Occipital lobe (tissue), 1 donor: ENCODE measurements at regions not wholly inside any gene's neighbourhood (a gene's known extent, or its start where the extent isn't known, plus 50 kb on each side); places are given as distances from the start of the nearest gene placed in this dataset.
"Not testable (repeated sequence)": the region's sequence is repeated elsewhere in the genome, so short reads cannot be mapped to it uniquely, and the experiment has no call there.

ENCODE experiments used
- DNase-seq: peaks from one replicate; lab custom pipeline; 2025; lab: John Stamatoyannopoulos, UW

DNA sequence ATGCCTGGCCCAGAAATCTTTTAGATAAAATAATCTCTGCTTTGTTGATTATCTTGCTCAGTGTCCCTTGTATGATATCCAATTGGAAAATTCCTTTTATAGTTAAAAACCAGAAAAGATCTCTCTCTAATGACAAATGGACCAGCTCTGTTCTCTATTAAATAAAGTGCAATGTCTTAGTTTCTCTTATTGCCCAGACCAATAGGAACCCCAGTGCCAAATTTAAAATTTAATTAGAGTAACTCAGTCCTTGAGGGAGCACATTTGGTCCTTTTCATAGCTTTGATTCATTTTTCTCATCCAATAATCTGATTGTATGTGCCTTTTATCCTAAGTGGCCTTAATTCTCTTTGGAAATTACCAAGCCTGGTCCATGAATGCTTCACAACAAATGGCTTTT lies 158.9 kb upstream of the FOXK1 start:
- no peak for DNase-seq

GRCh38 chr7:4523873-4524272 lies 158.2 kb upstream of the FOXK1 start:
- no peak for DNase-seq

- no peak for DNase-seq
These were observed 156.2 kb upstream of the FOXK1 start for GRCh38 chr7:4525884-4526283.

GRCh38 chr7:4527988-4528636 lies 154.0 kb upstream of the FOXK1 start:
- no peak for DNase-seq

GRCh38 chr7:4531236-4531635 lies 150.9 kb upstream of the FOXK1 start:
- no peak for DNase-seq

- not testable (repeated sequence) for DNase-seq
These were observed 148.8 kb upstream of the FOXK1 start for GRCh38 chr7:4533339-4533738.

- no peak for DNase-seq
These were observed 132.4 kb upstream of the FOXK1 start for GRCh38 chr7:4549681-4550080.

GRCh38 chr7:4550117-4550516 lies 132.0 kb upstream of the FOXK1 start:
- DNase-seq = no peak

DNA sequence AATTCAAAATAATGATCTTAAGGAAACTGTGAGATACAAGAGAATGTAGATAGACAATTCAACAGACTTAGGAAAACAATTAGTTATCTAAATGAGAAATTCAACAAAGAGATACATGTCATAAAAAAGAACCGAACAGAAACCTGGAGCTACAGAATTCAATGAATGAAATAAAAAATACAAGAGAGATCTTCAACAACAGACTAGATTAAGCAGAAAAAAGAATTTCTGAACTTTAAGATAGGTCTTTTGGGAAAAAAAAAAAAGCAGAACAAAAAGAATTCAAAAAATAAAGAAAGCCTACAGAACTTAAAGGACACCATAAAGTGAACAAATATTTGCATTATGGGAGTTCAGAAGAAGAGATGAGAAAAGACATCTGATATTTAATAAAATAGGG lies 129.1 kb upstream of the FOXK1 start:
- no peak for DNase-seq

GRCh38 chr7:4556868-4557793 lies 125.0 kb upstream of the FOXK1 start:
- no peak for DNase-seq

DNA sequence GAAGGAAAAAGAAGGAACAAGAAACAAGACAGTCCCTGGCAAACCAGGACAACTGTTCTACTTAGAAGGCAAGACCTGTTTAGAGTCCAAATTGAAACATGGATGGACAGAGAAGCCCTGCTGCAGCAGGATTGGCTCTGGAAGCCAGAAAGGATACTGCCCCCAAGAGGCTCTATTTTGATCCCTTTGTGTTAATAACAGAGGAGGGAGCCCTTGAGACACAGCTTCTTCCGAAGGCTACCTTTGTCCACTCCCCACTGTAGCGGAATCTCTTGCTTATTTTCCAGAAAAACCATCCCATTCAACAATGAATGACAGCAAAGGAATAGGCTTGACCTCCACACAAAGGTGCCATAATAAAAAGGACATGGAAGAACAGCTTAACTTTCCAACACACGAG lies 120.3 kb upstream of the FOXK1 start:
- no peak for DNase-seq

DNA sequence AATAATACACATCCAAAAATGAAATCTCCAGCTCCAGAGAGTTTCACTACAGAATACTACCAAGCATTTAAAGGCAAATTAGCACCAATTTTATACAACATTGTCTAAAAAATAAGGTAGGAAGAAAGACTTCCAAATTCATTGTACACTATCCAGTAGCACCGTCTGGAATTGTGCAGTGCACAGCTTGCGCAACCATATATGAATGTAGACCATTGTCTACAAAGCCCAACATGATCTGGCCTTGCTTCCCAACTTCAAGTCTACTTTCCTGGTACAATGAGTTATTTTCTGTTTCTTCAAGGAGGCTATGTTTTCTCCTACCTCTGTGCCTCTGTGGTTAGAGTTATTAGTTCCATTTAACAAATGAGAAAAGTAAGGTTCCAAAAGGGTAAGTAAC lies 115.4 kb upstream of the FOXK1 start:
- no peak for DNase-seq

GRCh38 chr7:4574851-4575250 lies 107.2 kb upstream of the FOXK1 start:
- DNase-seq = no peak

- DNase-seq = no peak
These were observed 106.8 kb upstream of the FOXK1 start for GRCh38 chr7:4575254-4575653.

DNA sequence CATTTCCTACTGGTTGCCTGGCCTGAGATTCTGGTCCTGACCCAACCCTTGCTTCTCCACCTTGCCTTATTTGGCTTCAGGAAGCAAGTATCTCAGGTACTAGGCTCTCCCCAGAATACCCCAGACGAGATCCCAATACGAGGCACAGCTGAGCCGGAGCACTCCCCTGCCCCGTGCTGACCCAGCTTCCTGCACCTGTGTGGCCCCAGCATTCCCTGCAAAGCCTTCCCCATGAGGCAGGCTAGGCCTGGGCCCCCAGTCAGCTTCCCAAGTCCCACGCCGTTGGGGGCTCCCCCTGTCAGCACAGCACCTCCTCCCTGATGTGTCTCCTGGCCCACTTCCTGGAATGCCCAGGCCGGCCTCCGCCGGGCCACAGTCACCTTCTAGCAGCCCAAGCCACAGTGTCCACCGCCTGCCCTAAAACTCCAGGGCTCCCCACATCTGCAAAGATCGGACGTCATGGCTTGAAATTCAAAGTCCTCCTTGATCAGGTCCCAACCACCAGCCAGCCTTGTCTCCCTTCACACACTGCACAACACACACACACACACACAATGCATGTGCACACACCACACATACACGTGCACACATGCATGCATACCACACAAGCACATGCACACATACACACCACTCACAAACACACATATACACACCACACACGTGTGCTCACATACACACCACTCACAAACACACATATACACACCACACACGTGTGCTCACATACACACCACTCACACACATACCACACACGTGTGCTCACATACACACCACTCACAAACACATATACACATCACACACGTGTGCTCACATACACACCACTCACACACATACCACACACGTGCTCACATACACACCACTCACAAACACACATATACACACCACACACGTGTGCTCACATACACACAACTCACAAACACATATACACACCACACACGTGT lies 78.9 kb upstream of the FOXK1 start:
- DNase-seq = no peak

- DNase-seq = no peak
These were observed 78.3 kb upstream of the FOXK1 start for GRCh38 chr7:4603843-4604231.

- no peak for DNase-seq
These were observed 77.6 kb upstream of the FOXK1 start for GRCh38 chr7:4604456-4604940.

GRCh38 chr7:4606797-4607196 lies 75.3 kb upstream of the FOXK1 start:
- DNase-seq = no peak

DNA sequence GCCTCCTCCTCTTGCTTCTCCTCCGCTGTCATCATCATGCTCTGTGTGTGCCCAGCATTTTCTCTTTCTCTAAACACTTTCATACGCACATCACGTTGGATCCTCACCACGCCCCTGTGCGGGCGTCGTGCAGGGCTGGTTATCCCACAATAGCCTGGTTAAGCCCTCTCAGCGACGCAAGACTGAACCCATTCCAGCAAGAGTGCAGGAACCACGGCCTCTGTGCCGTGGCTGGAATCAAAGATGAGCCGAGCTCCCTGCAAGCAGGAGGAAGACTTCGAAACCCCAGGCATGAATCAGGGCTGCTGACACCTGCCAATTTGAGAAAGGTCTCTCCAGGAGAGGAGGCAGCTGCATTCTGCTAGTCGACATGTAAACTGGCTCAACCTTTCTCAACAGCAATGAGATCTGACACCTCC lies 74.8 kb upstream of the FOXK1 start:
- DNase-seq = no peak

DNA sequence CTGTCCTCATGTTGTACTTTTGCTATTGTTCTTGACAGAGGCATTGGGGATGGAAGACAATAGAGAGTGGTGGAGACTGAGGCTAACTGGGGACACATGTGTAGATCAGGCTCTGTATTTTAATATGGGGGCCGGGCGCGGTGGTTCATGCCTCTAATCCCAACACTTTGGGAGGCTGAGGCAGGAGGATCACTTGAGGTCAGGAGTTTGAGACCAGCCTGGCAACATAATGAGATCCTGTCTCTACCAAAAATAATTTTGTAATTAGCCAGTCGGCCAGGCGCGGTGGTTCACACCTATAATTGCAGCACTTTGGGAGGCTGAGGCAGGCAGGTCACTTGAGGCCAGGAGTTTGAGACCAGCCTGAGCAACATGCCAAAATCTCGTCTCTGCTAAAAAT lies 72.5 kb upstream of the FOXK1 start:
- not testable (repeated sequence) for DNase-seq

DNA sequence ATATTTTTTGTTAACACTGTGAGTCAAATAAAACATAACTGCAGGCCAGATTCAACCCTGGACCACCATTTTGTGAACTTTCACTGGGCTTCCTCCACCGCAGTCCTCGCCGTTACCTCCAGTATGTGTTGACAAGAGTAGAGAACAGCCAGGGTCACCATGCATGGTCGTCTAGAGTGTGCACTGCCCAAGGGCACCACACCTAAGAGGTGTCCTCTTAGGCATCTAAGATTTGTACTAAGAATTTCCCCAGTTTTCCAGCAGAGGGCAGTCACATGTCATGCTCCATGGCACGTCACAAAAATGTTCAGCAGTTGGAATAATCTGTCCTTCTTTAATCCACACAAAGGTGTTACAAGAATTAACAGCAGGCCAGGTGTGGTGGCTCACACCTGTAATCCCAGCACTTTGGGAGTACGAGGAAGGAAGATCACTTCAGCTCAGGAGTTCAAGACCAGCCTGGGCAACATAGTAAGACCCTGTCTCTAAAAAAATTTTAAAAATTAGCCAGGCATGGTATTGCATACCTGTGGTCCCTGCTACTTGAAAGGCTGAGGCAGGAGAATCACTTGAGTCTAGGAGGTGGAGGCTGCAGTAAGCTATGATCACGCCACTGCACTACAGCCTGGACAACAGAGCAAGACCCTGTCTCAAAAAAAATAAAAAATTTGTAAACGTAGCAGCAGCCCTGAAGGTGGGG lies 71.2 kb upstream of the FOXK1 start:
- DNase-seq = no peak
